ENCODE measurements at regions not wholly inside any gene's neighbourhood (a gene's known extent, or its start where the extent isn't known, plus 50 kb on each side); places are given as distances from the start of the nearest gene placed in this dataset.

- TF ChIP-seq CTCF (IDR thresholded peaks at IDR 0.05), result no peak
- no peak for TF ChIP-seq POLR2AphosphoS5 (IDR thresholded peaks at IDR 0.05; ENCODE audit: low read depth, low read length)
- no peak for TF ChIP-seq SIN3A (IDR thresholded peaks at IDR 0.05; ENCODE audit: borderline replicate concordance, insufficient read depth, low read depth, low read length)
Observed at GRCh38 chr4:162853788-162854187, 312.9 kb downstream of the NAF1 start.

Measured in Panc1 (cell line).